ENCODE measurements at regions not wholly inside any gene's neighbourhood (a gene's known extent, or its start where the extent isn't known, plus 50 kb on each side); places are given as distances from the start of the nearest gene placed in this dataset.
"Not testable (repeated sequence)": the region's sequence is repeated elsewhere in the genome, so short reads cannot be mapped to it uniquely, and the experiment has no call there.

- no peak for DNase-seq (ENCODE audit: low read depth, low spot score)
Observed at GRCh38 chr16:85233516-85233915, 121.2 kb upstream of the CIBAR2 start.

DNA sequence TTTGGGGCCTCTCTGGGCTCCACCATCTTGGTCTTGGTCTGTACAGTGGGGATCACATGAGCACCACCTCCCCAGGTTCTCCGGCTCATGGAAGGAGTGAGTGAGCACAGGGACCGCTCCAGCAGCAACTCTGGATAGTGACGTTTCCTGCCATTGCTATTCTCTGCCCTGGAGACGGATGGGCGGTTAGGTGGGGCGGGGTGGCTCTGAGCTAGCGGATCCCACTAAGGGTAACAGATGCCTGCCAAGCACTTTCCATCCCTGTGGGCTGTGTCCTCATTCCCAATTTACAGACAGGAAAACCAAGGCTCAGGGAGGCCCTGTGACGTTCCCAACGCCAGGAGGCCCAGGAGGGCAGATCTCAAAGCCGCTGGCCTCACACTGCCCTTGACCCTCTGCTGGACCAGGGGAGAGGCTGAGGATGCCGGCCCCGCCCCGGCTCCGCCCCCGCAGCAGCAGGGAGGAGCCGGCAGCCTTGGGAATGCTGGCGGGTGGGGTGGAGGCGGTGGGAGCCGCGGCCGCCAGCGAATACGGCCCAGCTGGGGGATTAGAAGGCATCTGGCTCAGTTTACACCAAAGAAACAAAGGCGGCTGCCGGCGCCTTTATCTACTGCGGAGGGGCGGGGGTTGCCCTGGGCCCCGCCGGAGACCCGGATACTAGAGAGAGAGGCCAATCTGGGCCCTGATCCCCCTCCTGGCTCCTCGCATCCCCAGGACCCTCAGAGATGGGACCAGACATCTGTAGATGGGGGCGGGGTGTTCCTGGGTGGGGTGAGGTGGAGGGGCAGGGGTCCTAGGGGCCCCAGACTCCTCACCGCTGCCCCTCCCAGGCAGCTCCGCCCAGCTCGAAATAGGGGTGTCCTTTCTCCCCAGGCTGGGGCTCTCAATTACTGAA, 122.3 kb upstream of the CIBAR2 start:
- DNase-seq (ENCODE audit: low read depth, low spot score) = no peak
- no peak overlapping the region for H3K27ac ChIP-seq

More at GRCh38 chr16:85233516-85233915, 121.2 kb upstream of the CIBAR2 start:
- no peak overlapping the region for H3K27ac ChIP-seq

DNA sequence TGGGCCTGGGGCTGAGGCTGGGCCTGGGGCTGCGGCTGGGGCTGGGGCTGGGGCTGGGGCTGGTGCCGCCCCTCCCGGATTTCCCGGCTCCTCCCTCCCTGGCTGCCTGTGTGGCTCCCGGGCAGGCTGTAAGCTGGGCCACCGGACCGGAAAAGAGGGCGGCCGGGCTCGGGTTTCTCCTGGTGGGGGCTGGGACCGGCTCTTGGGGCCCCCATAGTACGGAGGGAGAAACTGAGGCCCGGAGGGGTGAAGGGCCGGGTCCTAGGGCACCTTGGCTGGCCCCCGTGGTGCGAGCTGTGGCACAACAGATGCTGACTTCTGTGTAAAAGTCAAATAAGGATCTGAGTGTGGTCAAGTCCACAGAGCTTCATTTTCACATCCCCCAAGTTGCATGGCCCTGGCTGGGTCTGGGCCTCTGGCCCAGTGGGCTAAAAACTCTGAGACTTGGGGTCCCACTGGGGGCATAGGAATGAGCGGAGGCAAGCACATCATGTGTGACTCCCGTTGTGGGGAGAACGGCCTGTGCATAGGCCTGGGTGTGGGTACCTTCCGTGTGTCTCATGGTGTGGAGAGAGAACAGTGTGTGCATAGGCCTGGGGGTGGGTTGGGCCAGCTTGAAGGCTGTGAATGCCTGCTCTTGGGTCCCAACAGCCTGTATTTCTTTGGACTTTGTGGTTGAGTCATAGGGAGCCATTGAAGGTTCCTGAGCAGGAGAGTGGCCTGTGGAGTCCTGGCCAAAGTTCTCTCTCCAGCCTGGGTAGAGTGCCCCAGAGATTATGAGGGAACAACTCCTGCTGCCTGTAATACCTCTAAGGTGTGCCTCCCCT, 123.9 kb upstream of the CIBAR2 start:
- DNase-seq (ENCODE audit: low read depth, low spot score) = no peak
- H3K27ac ChIP-seq = no peak overlapping the region

DNA sequence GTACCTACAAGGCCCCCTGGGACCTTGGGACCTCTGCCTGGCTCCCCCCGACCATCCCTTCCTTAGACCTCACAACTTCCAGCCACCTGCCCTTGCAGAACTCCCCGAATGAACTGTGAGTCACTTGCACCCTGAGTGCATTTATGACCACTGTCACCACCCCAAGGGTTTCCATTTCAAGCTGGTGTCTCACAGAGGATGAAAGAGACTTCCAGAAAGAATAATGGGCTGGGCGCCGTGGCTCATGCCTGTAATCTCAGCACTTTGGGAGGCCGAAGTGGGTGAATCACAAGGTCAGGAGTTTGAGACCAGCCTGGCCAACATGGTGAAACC, 124.5 kb upstream of the CIBAR2 start:
- no peak for DNase-seq (ENCODE audit: low read depth, low spot score)
- H3K27ac ChIP-seq = no peak overlapping the region

- DNase-seq (ENCODE audit: low read depth, low spot score) = no peak
- no peak overlapping the region for H3K27ac ChIP-seq
Observed at GRCh38 chr16:85237817-85238216, 125.5 kb upstream of the CIBAR2 start.

GRCh38 chr16:85238233-85238647, 126.0 kb upstream of the CIBAR2 start:
- DNase-seq (ENCODE audit: low read depth, low spot score) = no peak
- H3K27ac ChIP-seq = no peak overlapping the region

DNA sequence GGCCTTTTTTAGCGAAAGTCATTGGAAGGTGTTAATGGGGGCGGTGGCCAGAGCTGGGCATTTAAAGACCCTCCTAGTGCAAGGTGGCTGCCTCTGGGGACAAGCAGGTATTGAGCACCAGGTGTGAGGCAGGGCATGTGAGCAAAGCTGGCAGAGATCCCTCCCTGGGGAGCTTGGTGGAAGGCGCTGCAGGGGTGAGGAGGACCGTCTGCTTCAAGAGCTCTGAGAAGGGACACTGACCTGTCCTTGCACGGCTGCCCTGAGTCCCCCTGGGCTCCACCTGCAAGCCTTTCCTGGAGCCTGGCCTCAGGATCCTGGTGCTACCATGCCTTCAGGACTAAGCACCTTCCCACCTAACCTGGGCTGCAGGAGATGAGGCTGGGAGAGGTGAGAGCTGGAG, 127.0 kb upstream of the CIBAR2 start:
- DNase-seq (ENCODE audit: low read depth, low spot score) = no peak
- H3K27ac ChIP-seq = no peak overlapping the region

DNA sequence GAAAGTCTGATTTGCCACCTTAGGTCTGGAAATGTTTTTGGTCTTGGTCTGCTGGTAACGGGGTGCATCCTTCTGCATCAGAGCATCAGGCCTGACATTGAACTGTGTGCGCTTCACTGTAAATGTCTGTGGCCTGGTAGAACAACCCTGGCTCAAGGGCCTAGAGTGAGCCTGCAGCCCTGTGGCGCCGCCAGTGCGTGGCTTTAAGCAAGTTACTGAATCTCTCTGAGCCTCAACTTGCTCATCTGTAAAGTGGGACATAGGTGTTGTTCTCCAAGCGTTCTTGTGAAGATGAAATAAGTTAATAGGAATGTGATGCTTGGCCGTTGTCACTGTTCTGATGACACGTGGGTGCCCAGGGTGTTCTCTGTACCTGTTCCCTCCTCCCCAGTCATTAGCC, 127.6 kb upstream of the CIBAR2 start:
- DNase-seq (ENCODE audit: low read depth, low spot score) = no peak
- H3K27ac ChIP-seq = no peak overlapping the region

- no peak overlapping the region for H3K27ac ChIP-seq
- no peak for DNase-seq (ENCODE audit: low read depth, low spot score)
Observed at GRCh38 chr16:85240982-85241924, 129.0 kb upstream of the CIBAR2 start.

DNA sequence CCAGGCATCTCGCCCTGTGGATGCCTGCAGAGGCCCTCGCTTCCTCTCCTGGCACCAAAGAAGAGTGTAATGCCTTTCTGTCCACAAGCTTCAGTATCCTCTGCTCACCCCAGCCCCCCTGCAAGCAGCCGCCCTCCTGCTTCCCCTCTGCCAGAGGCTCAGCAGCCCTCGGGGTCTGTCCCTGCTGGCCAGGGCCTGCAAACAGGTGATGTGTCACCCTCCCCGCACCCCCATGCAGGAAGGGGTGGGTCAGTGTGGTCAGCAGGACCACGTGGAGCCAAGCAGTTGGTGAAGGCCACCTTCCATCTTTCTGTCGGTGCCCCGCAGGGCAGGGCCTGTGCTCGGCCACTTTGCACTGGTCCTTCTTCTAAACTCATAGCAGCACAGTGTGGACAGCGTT, 129.9 kb upstream of the CIBAR2 start:
- no peak for DNase-seq (ENCODE audit: low read depth, low spot score)
- H3K27ac ChIP-seq = no peak overlapping the region

DNA sequence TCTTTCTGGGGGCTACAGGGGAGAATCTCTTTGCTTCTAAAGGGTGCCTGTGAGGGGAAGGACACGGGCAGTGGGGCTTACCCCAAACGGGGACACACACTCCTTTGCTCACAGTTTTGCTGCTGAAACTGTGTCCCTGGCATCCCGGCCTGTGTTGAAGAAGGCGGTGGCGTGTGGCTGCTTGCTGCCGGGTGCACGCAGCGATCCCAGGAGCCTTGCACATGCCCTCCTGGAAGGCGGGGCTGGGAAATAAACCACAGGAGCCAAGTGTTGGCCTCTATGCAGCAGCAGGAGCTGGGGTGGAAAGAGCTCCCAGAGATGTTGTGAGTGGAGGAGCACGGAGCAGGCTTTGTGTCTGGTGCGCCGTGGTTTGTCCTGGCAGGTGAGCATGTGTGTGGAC, 131.0 kb upstream of the CIBAR2 start:
- DNase-seq (ENCODE audit: low read depth, low spot score) = no peak
- H3K27ac ChIP-seq = no peak overlapping the region

DNA sequence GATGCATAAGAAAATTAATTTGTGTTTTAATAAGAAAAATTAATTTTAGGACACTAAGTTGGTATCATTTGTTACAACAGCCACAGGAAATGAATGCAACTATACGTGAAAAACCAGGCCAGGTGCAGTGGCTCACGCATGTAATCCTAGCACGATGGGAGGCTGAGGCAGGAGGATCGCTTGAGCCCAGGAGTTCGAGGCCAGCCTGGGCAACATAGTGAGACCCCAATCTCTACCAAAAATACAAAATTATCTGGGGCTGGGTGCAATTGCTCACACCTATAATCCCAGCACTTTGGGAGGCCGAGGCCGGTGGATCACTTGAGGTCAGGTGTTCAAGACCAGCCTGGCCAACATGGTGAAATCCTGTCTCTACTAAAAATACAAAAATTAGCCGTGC, 132.2 kb upstream of the CIBAR2 start:
- not testable (repeated sequence) for H3K27ac ChIP-seq; DNase-seq (ENCODE audit: low read depth, low spot score)

DNA sequence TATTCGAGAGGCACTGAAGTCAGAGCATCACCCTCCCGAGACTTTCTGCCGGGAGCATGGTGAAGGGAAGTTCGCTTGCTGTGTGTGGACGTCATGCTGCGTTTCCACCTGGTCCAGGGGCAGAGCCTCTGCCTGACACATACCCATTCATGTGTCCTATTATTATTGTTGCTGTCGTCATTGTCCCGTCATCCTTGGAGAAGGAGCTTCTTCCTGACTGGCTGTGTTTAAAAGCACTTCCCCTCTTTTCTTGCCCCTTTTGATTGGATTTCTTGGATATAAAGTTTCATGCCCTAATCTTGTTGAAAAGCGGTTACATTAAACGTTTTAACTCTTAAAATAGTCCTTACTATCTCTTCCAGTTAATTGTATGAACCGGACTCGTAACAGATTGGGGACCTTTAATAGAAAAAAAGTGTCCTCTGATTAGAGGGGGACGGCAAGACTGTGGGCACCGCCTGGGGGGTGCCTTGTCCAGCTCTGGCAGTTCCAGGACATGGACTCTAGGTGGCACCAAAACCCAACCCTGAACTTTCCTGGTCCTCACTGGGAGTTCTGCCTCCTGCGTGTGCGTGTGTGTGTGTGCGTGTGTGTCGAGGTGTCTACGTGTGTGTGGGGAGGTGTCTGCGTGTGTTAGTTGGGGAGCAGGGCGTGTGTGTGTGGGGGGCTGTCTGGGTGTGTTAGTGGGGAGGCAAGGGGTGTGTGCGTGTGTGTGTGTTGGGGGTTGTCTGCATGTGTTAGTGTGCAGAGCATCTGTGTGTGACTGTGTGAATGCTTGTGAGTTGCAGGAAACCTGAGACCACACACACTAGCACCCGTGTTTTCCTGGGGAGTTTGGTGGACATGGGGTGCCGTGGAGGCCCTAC, 133.3 kb upstream of the CIBAR2 start:
- no peak for DNase-seq (ENCODE audit: low read depth, low spot score)
- no peak overlapping the region for H3K27ac ChIP-seq

GRCh38 chr16:85246473-85246872, 134.2 kb upstream of the CIBAR2 start:
- no peak for DNase-seq (ENCODE audit: low read depth, low spot score)
- H3K27ac ChIP-seq = no peak overlapping the region

DNA sequence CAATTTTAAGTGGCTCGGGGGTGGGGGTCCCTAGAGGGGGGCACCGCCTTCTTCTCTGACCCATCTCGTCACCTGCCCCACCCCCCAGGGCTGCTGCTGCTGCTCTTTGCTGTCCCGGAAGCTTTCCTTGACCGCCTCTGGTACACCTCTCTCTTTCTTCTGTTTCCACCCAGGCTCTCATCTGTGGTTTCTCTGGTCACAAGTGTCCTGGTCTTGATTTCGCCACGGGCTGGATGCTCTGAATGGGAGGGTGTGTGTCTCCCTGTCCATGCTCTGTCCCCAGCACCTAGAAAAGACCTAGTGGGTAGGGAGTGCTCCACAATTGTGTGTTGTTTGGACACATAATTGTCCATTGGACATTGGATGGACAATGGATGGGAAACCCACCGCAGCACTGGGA, 134.7 kb upstream of the CIBAR2 start:
- no peak for DNase-seq (ENCODE audit: low read depth, low spot score)
- H3K27ac ChIP-seq = no peak overlapping the region

GRCh38 chr16:85248342-85248741, 136.1 kb upstream of the CIBAR2 start:
- DNase-seq (ENCODE audit: low read depth, low spot score) = no peak
- no peak overlapping the region for H3K27ac ChIP-seq

DNA sequence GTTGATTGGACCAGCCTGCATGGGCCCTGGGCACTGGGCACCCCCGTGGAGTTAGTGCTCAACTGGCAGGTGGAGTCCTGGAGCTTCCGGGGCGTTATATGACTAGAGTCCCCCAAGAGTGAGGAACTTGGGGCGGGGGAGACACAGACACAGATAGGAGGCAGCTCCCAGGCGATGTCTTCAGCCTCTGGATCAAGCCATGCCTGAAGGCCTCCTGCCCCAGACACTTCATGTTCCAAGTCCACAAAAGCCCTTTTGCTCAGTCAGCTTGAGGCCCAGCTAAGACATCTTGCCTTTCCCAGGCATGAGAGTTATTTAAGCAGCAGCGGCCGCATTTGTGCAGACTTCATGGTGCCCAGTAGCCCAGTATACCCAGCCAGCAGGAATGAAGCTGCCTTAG, 136.6 kb upstream of the CIBAR2 start:
- DNase-seq (ENCODE audit: low read depth, low spot score) = no peak
- H3K27ac ChIP-seq = no peak overlapping the region

DNA sequence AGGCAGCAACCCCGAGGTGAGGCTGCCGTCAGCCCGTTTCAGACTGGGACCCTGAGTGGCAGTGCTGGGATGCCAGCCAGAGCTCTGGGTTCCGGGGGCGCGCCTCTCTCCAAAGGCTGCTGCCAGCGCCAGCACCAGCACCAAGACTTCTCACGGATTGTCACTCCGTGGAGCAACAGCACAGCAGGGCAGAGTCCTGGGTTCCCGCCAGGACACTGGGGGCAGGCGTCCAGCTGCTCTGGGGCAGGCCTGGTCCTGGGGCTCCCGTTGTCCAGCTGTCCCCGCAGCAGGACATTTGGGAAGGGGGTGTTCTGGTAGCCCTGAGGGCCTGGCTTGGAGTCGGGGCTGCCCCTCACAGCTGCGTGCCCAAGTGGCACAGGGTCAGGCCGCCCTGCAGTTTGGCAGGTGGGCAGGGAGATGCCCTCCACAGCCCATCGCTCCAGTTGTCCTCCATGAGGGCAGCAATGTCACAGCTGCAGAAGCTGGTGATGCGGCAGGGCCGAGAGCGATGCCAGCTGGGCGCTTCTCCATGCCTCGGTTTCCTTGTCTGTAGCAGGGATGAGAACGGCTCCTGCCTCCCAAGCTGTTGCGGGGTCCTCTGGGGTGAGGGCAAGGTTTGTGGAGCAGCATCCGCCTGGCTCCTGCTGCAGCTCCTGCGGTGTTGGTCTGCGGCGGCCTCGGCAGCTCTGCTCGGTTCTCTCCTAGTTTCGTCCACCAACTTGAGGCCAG, 137.3 kb upstream of the CIBAR2 start:
- H3K27ac ChIP-seq = no peak overlapping the region
- DNase-seq (ENCODE audit: low read depth, low spot score) = no peak

DNA sequence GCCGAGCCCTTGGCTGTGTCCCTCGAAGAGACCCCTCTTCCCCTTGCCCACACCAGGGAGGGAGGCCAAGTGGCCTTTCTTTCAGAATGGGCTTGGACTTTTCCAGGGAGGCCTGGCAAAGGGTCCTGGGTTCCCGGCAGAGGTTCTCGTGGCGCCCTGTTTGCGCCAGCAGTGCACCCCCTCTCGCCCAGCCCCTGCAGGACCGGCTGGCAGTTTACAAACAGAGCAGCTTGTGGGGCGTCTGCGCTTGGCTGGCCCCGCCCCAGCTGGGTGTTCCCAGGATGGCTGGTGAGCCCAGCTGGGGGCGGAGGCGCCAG, 137.8 kb upstream of the CIBAR2 start:
- no peak overlapping the region for H3K27ac ChIP-seq
- no peak for DNase-seq (ENCODE audit: low read depth, low spot score)
